ENCODE measurements at regions not wholly inside any gene's neighbourhood (a gene's known extent, or its start where the extent isn't known, plus 50 kb on each side); places are given as distances from the start of the nearest gene placed in this dataset.

- 56% methylated on average over 2 of the region's 2 CpGs for WGBS
- Histone ChIP-seq H3K27me3 (ENCODE audit: control insufficient read depth in 4 of 4, insufficient read depth in 4 of 4, low read length in 3 of 4) (no peaks in the 10 kb centered on the region), H3K9me3 (ENCODE audit: control insufficient read depth in 4 of 4, low read length in 3 of 4) (no peaks in the 10 kb centered on the region), H3K9ac (ENCODE audit: low read depth in 1 of 2, low read length in 2 of 2) (no peak overlapping the region), H3K36me3 (ENCODE audit: control insufficient read depth in 4 of 4, insufficient read depth in 3 of 4, low read depth in 1 of 4, low read length in 3 of 4) (no peaks in the 10 kb centered on the region), H3K4me3 (ENCODE audit: low read depth in 1 of 3, low read length in 3 of 3) (no peak overlapping the region), H3K4me1 (ENCODE audit: control insufficient read depth in 4 of 4, insufficient read depth in 4 of 4, low read length in 3 of 4) (peaks cover 0 to 2% (median 0%) of the 10 kb centered on the region in 4 donors), H3K27ac (ENCODE audit: low read depth in 1 of 2, low read length in 2 of 2) (no peak overlapping the region)
- no peak for DNase-seq (ENCODE audit: low spot score)
- TF ChIP-seq, protein P1, sequence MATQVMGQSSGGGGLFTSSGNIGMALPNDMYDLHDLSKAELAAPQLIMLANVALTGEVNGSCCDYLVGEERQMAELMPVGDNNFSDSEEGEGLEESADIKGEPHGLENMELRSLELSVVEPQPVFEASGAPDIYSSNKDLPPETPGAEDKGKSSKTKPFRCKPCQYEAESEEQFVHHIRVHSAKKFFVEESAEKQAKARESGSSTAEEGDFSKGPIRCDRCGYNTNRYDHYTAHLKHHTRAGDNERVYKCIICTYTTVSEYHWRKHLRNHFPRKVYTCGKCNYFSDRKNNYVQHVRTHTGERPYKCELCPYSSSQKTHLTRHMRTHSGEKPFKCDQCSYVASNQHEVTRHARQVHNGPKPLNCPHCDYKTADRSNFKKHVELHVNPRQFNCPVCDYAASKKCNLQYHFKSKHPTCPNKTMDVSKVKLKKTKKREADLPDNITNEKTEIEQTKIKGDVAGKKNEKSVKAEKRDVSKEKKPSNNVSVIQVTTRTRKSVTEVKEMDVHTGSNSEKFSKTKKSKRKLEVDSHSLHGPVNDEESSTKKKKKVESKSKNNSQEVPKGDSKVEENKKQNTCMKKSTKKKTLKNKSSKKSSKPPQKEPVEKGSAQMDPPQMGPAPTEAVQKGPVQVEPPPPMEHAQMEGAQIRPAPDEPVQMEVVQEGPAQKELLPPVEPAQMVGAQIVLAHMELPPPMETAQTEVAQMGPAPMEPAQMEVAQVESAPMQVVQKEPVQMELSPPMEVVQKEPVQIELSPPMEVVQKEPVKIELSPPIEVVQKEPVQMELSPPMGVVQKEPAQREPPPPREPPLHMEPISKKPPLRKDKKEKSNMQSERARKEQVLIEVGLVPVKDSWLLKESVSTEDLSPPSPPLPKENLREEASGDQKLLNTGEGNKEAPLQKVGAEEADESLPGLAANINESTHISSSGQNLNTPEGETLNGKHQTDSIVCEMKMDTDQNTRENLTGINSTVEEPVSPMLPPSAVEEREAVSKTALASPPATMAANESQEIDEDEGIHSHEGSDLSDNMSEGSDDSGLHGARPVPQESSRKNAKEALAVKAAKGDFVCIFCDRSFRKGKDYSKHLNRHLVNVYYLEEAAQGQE (IDR thresholded peaks at IDR 0.05), result no peak
- TF ChIP-seq JUND (IDR thresholded peaks at IDR 0.05) (no peak), SP1 (IDR thresholded peaks at IDR 0.05) (no peak), FOXA2 (IDR thresholded peaks at IDR 0.05) (no peak), HNF4A (conservative IDR thresholded peaks at IDR 0.05) (no peak), HNF4G (IDR thresholded peaks at IDR 0.05) (no peak), RXRA (IDR thresholded peaks at IDR 0.05) (no peak), GABPA (IDR thresholded peaks at IDR 0.05 in 1 of 2, conservative IDR thresholded peaks at IDR 0.05 in 1 of 2) (no peak), YY1 (IDR thresholded peaks at IDR 0.05) (no peak), FOXA1 (IDR thresholded peaks at IDR 0.05) (no peak), EGR1 (IDR thresholded peaks at IDR 0.05; ENCODE audit: low read depth in 2 of 2) (no peak), NR2F2 (IDR thresholded peaks at IDR 0.05) (no peak)
- TF ChIP-seq, protein P2, sequence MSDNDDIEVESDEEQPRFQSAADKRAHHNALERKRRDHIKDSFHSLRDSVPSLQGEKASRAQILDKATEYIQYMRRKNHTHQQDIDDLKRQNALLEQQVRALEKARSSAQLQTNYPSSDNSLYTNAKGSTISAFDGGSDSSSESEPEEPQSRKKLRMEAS (IDR thresholded peaks at IDR 0.05), result no peak
These were observed 196.1 kb upstream of the ID2 start for GRCh38 chr2:8485736-8486135.

DNA sequence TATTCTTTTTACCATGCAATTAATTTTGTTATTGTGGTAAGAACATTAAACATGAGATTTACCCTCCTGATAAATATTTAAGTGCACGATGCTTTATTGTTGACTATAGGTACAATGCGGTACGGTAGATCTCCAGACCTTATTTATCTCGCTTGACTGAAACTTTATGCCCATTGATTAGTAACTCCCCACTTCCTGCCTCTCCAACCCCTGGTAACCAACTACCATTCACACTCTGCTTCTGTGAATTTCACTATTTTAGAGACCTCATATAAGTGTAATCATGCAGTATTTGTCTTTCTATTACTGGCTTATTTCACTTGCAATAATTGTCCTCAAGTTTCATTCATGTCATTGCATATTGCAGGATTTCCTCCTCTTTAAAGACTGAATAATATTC lies 195.7 kb upstream of the ID2 start:
- H3K27me3 ChIP-seq (ENCODE audit: control insufficient read depth in 4 of 4, insufficient read depth in 4 of 4, low read length in 3 of 4), result no peaks in the 10 kb centered on the region

More for the DNA sequence above, 195.7 kb upstream of the ID2 start:
- WGBS, result 91% methylated on average over 4 of the region's 4 CpGs
- Histone ChIP-seq H3K4me3 (ENCODE audit: low read depth in 1 of 3, low read length in 3 of 3) (no peak overlapping the region), H3K9ac (ENCODE audit: low read depth in 1 of 2, low read length in 2 of 2) (no peak overlapping the region), H3K36me3 (ENCODE audit: control insufficient read depth in 4 of 4, insufficient read depth in 3 of 4, low read depth in 1 of 4, low read length in 3 of 4) (no peaks in the 10 kb centered on the region), H3K4me1 (ENCODE audit: control insufficient read depth in 4 of 4, insufficient read depth in 4 of 4, low read length in 3 of 4) (peaks cover 0 to 2% (median 0%) of the 10 kb centered on the region in 4 donors), H3K9me3 (ENCODE audit: control insufficient read depth in 4 of 4, low read length in 3 of 4) (no peaks in the 10 kb centered on the region), H3K27ac (ENCODE audit: low read depth in 1 of 2, low read length in 2 of 2) (no peak overlapping the region)
- DNase-seq (ENCODE audit: low spot score), result no peak
- TF ChIP-seq, protein P1 (IDR thresholded peaks at IDR 0.05), result no peak
